ENCODE measurements at regions not wholly inside any gene's neighbourhood (a gene's known extent, or its start where the extent isn't known, plus 50 kb on each side); places are given as distances from the start of the nearest gene placed in this dataset.

DNA sequence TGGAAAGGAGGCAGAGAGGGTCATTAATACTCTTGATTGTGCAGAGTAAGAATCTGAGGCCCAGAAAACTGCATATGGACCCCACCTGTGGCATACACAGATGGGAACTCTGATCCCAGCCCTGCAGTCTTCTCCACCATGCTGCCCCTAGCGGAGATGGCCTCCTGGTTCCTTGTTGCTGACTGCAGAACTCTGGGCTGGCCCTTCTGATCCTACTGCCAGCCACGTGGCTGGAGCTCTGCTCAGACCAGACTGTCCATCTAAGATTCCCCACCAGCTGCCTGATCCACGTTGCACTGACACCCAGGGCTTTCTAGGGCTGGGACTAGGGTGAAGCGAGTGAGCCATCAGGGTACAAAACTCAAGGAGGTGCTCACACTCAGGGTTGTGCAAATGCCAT, 245.7 kb upstream of the NR4A3 start:
- Mint-ChIP-seq H3K4me1 (ENCODE audit: low read depth) (no peaks in the 10 kb centered on the region), H3K27me3 (peaks cover 3% of the 10 kb centered on the region), H3K36me3 (ENCODE audit: low read depth) (no peaks in the 10 kb centered on the region), H3K27ac (no peak overlapping the region), H3K4me3 (no peak overlapping the region), H3K9me3 (no peaks in the 10 kb centered on the region)
- DNase-seq: no peak

DNA sequence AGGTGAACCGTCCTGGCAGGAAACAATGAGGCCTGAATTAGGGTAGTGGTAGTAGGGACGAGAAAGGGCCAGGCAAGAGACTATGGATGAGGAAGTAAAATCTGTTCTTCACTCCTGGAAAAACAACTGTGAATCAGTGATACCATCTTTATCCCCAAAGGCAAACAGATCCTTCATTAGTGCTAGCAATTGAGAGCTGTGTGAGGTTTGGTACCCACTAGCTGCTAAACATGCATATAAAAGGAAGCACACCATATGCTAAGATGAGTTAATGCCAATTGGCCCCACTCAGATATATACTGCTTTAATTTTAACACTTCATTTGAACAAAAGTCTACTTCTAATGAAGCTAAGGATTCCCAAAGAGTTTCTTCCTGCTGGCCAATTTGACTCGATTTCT, 244.8 kb upstream of the NR4A3 start:
- H3K27ac Mint-ChIP-seq: no peak overlapping the region
- H3K9me3 Mint-ChIP-seq: no peaks in the 10 kb centered on the region
- no peak overlapping the region for H3K4me3 Mint-ChIP-seq
- no peaks in the 10 kb centered on the region for H3K4me1 Mint-ChIP-seq (ENCODE audit: low read depth)
- no peaks in the 10 kb centered on the region for H3K27me3 Mint-ChIP-seq
- no peak for DNase-seq
- H3K36me3 Mint-ChIP-seq (ENCODE audit: low read depth): no peaks in the 10 kb centered on the region

DNA sequence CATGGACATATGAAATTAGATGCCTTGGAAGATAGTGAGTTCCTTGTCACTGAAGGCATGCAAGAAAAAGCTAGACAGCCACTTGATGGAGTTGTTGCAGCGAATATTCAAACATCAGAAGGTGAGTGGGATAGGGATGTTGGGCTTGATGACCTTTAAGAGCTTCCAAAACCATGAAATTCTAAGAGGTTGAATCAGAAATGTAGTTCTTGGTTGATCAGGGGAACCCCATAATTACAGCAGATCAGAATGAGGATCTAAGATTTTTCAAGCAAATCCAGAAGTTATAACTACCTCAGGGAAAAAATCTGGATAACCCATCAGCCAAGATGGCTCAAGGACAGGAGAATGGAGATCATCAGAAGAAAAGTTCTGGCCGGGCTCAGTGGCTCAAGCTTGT, 244.3 kb upstream of the NR4A3 start:
- Mint-ChIP-seq H3K9me3 (no peaks in the 10 kb centered on the region), H3K4me1 (ENCODE audit: low read depth) (no peaks in the 10 kb centered on the region), H3K27ac (no peak overlapping the region), H3K27me3 (no peaks in the 10 kb centered on the region), H3K36me3 (ENCODE audit: low read depth) (no peaks in the 10 kb centered on the region), H3K4me3 (no peak overlapping the region)
- no peak for DNase-seq

DNA sequence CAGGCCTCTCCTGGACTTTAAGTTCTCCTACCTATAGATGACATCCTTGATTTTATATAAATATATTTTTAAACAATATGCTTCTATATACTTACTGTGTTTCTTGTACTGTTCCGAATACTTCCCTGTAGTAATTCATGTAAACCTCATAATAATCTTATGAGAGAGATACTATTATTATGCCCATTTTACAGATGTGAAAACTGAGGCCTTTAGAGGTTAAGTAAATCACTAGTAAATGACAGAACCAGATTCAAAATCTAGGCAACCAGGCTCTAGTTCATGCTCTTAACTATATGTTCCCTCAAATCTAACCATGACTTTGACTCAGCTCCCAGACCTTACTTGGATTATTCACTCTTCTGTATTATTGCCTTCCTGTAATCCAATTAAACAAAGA, 243.0 kb upstream of the NR4A3 start:
- no peaks in the 10 kb centered on the region for H3K36me3 Mint-ChIP-seq (ENCODE audit: low read depth)
- H3K4me1 Mint-ChIP-seq (ENCODE audit: low read depth): no peaks in the 10 kb centered on the region
- no peaks in the 10 kb centered on the region for H3K9me3 Mint-ChIP-seq
- DNase-seq: no peak
- no peak overlapping the region for H3K27ac Mint-ChIP-seq
- H3K27me3 Mint-ChIP-seq: peaks cover 8% of the 10 kb centered on the region
- H3K4me3 Mint-ChIP-seq: no peak overlapping the region

DNA sequence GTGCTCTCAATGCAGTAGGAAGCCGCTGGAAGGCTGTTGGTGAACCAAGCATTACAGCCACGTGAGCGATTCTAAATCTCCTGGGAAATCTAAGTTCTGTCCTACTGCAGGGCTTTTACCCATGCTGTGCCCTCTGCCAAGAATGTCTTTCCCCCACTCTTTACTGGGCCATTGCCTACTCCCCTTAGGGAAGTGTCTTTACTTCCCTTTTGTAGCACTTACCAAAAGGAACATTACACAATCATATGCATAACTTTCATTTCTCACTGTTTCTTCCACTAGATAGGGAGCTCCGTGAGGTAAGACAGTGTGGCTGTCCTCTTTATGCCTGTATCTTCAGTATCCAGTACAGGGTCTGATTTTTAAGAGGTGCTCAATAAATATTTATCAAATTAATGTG, 241.7 kb upstream of the NR4A3 start:
- Mint-ChIP-seq H3K9me3 (no peaks in the 10 kb centered on the region), H3K36me3 (ENCODE audit: low read depth) (no peaks in the 10 kb centered on the region), H3K27me3 (peaks cover 12% of the 10 kb centered on the region), H3K27ac (no peak overlapping the region), H3K4me3 (no peak overlapping the region), H3K4me1 (ENCODE audit: low read depth) (no peaks in the 10 kb centered on the region)
- no peak for DNase-seq

DNA sequence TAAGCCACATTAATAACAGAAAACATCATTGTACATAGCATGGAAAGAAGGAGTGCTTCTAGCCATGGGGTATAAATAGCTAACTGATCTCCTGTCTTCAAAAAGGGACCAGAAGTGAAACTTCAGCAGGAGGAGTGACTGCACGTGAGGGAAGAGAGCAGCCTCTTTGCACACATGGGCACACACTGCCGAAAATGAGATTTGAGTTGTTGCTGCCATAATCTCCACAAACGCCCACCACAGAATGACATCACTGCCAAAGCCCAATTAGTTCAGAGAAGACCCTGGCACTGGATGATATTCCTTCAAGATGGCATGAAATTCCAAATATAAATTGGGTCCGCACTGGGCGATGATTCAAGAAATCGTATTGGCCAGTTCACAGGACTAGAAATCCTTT, 238.9 kb upstream of the NR4A3 start:
- no peak overlapping the region for H3K4me3 Mint-ChIP-seq
- H3K27me3 Mint-ChIP-seq: peaks cover 18% of the 10 kb centered on the region
- no peaks in the 10 kb centered on the region for H3K36me3 Mint-ChIP-seq (ENCODE audit: low read depth)
- H3K4me1 Mint-ChIP-seq (ENCODE audit: low read depth): no peaks in the 10 kb centered on the region
- no peak for DNase-seq
- H3K9me3 Mint-ChIP-seq: no peaks in the 10 kb centered on the region
- no peak overlapping the region for H3K27ac Mint-ChIP-seq

DNA sequence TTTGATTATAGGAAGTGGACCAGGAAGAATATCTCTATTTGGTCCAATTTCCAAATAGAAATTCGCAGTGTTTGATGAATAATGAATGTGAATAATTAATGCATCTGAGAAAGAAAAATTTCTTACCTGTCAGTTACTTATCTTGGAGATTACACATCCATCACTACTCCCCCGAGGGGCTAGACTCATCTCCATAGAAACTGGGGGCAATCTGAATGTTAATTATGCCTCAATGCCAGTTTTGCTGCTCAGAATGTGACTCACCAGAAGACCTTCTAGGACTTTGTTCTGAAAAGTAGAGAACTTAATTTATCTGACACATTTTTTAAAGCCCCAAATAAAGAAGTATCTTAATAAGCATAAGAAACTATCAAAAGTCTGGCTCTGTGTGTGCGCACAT, 233.4 kb upstream of the NR4A3 start:
- no peaks in the 10 kb centered on the region for H3K9me3 Mint-ChIP-seq

DNA sequence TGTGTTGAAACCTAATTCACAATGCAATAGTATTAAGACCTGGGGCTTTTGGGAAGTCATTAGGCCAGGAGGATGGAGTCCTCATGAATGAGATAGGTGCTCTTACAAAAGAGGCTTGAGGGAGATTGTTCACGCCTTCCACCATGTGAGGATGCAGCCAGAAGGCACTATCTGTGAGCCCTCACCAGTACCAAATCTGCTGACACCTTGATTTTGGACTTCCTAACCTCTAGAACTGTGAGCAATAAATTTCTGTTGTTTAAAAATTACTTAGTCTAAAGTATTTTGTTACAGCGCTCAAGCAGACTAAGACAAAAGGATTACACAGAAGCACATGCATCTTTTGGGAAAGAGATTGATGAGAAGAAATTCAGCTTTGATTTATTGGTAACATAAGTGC, 232.9 kb upstream of the NR4A3 start:
- Mint-ChIP-seq H3K4me1 (ENCODE audit: low read depth) (no peaks in the 10 kb centered on the region), H3K27ac (no peak overlapping the region), H3K27me3 (peaks cover 23% of the 10 kb centered on the region), H3K4me3 (no peak overlapping the region), H3K36me3 (ENCODE audit: low read depth) (no peaks in the 10 kb centered on the region), H3K9me3 (no peaks in the 10 kb centered on the region)
- no peak for DNase-seq

More for the DNA sequence above, 233.4 kb upstream of the NR4A3 start:
- Mint-ChIP-seq H3K27me3 (peaks cover 27% of the 10 kb centered on the region), H3K36me3 (ENCODE audit: low read depth) (no peaks in the 10 kb centered on the region), H3K4me1 (ENCODE audit: low read depth) (no peaks in the 10 kb centered on the region), H3K27ac (no peak overlapping the region), H3K4me3 (no peak overlapping the region)
- DNase-seq: no peak

DNA sequence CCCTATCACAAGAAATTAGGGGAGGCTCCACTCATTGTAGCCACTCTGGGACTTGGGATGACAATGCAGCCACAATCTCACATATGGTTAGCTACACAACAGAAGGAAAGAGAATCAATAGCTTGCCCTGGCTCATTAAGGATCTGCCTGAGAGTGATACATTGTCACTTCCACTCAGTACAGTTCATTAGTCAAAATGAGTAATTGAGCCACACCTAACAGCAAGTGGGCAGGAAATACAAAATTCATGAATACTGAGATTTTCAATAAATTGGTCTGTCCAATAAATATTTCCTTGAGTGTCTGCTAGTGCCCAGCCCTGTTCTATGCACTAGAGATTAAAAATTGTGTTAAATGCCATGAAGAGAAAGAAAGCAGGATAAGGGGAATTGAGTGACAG, 231.3 kb upstream of the NR4A3 start:
- Mint-ChIP-seq H3K4me1 (ENCODE audit: low read depth) (no peaks in the 10 kb centered on the region), H3K27ac (no peak overlapping the region), H3K27me3 (peaks cover 27% of the 10 kb centered on the region), H3K9me3 (no peaks in the 10 kb centered on the region), H3K36me3 (ENCODE audit: low read depth) (no peaks in the 10 kb centered on the region), H3K4me3 (no peak overlapping the region)
- DNase-seq: no peak

DNA sequence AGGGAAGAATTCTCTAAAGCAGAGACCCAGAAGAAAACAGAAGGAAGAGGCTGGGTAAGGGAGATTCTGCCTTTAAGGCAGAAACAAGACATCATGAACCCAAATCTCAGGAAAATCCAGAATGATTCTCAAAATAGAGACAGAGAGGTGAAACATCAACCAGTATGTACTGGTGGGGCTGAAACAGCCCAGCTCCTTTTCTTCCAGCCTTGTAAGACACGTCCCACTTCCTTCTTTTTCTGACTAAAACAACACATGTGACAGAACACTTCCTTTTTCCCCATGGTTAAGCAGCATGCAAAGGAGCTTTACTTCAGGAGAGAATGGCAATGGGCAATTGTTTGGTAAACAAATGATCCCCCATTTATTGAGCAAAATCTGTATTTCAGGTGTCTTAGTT, 230.8 kb upstream of the NR4A3 start:
- no peaks in the 10 kb centered on the region for H3K9me3 Mint-ChIP-seq
- H3K27ac Mint-ChIP-seq: no peak overlapping the region
- peaks cover 2% of the 10 kb centered on the region for H3K4me1 Mint-ChIP-seq (ENCODE audit: low read depth)
- H3K36me3 Mint-ChIP-seq (ENCODE audit: low read depth): no peaks in the 10 kb centered on the region
- DNase-seq: no peak
- H3K27me3 Mint-ChIP-seq: peaks cover 27% of the 10 kb centered on the region
- no peak overlapping the region for H3K4me3 Mint-ChIP-seq

DNA sequence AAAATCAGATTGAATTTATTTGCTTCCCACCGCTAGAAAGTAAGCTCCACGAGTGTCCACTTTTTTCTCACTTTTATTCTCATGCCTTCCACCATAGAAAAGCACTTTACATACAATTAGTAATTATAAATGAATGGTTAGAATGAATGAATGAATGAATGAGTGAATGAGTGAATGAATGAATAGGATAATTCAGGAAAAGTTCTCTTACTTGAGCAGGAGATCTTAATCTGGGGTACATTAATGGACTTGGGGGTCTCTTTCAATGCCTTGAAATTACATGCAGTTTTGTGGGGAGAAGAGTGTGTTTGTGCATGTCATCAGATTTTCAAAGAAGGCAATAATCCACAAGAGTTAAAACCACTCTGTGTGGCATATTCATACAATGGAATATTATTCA, 229.9 kb upstream of the NR4A3 start:
- Mint-ChIP-seq H3K36me3 (ENCODE audit: low read depth) (no peaks in the 10 kb centered on the region), H3K27ac (no peak overlapping the region), H3K9me3 (no peaks in the 10 kb centered on the region), H3K4me1 (ENCODE audit: low read depth) (peaks cover 2% of the 10 kb centered on the region), H3K27me3 (peaks cover 24% of the 10 kb centered on the region), H3K4me3 (no peak overlapping the region)
- no peak for DNase-seq

DNA sequence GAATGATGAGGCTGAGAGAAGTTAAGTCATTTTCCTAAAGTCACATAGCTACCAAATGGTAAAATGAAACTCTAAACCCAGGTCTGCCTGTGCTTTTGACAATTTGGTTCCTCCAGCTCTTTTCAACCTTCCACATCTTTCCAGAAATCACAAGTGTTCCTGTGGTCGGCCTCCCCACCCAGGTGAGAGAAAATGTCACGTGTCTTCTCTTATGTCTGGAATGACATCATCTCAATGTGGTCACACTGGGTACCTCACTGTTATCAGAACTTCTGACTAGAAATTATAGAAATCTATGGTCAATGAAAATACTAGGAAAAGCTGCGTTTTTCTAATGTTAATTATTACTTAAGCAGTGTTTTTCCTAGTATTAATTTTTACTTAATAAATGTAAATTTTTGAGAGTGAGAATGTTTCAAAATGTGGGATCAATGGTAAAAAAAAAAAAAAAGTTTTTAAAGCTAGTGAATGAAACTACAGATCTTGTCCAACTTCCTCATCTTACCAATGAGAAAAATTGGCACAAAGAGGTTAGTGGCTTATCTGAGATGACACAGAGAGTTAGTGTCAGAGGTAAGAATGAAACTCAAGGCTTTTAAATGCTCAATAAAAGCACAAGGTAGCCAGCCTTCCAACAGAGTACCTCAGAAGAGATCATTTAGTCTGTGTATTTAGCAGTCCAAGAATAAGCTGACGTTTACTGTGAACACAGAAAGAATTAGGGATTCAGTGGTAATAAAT, 228.7 kb upstream of the NR4A3 start:
- Mint-ChIP-seq H3K4me1 (ENCODE audit: low read depth) (peaks cover 2% of the 10 kb centered on the region), H3K4me3 (no peak overlapping the region), H3K27me3 (peaks cover 24% of the 10 kb centered on the region), H3K36me3 (ENCODE audit: low read depth) (no peaks in the 10 kb centered on the region), H3K9me3 (no peaks in the 10 kb centered on the region), H3K27ac (no peak overlapping the region)
- no peak for DNase-seq

DNA sequence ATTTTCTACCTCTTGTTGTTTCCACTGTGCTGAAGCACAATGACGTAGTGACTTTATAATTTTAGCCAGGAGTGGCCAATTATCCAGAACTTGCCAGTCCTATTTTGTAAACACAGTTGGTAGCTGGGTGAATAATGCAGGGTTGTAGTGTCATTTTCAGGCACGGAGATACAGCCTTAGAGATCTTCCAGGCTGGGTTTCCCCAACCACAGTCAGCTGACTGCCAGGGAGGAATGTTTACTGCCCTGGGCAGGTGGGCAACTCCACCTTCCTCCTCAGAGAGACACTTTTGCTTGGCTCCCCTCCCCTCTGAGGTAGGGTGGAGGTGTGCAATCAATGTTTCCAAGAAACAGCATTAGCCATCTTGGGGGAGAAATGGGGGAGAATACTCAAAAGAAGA, 228.1 kb upstream of the NR4A3 start:
- no peaks in the 10 kb centered on the region for H3K9me3 Mint-ChIP-seq
- no peak for DNase-seq
- peaks cover 2% of the 10 kb centered on the region for H3K4me1 Mint-ChIP-seq (ENCODE audit: low read depth)
- H3K36me3 Mint-ChIP-seq (ENCODE audit: low read depth): no peaks in the 10 kb centered on the region
- H3K27me3 Mint-ChIP-seq: peaks cover 24% of the 10 kb centered on the region
- no peak overlapping the region for H3K27ac Mint-ChIP-seq
- H3K4me3 Mint-ChIP-seq: no peak overlapping the region

DNA sequence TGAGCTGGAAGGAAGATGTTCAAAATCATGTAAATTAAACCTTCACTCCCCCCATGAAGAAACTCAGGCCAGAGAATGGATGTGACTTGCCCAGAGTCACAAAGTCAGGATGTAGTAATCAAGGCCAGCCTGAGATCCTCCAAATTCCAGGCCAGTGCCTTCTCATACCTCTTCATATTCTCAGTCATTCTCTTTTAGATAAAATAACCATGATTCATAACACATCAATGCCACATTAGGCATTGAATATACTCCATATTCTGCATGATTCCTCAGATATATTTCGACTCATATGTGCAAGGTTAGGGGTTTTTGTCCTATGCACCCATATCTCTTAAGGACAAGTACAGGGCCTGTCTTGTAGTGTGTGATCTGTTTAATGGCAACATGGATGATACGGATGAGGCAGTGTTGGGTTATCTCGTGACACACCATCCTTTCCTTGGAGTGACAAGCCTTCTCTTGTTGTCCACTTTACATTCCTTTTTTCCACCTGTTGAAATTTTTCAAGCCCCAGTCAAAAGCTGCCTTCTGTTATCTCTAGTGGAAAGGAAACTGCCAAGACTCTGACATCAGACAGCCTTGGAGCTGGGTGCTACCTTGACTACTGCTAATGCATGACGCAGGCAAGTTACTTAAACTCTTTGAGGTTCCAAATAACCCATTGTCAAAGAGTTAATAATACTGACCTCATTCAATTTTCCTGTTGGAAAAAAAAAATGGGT, 227.5 kb upstream of the NR4A3 start:
- no peak overlapping the region for H3K4me3 Mint-ChIP-seq
- H3K9me3 Mint-ChIP-seq: no peaks in the 10 kb centered on the region
- H3K27ac Mint-ChIP-seq: no peak overlapping the region
- H3K36me3 Mint-ChIP-seq (ENCODE audit: low read depth): no peaks in the 10 kb centered on the region
- H3K4me1 Mint-ChIP-seq (ENCODE audit: low read depth): peaks cover 2% of the 10 kb centered on the region
- DNase-seq: no peak
- peaks cover 24% of the 10 kb centered on the region for H3K27me3 Mint-ChIP-seq

DNA sequence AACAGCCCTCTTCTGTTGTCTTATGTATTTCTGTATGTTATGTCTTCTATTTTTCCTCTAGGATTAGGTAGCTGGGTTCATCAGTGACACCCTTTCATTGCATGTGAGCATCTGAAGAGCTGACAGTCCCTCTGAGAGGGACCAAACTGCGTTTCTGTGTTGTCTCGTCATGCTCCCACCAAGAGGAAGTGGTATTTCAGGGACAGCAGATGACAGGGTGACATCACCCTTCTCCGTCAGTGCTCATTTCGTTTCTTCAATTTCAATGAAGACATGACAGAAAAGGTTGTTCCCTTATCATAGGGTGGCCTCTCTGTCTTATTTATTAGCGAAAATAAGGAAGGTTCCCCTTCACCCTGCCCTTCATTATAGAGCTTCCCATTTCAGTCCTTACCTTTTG, 225.9 kb upstream of the NR4A3 start:
- Mint-ChIP-seq H3K27me3 (peaks cover 17% of the 10 kb centered on the region), H3K4me1 (ENCODE audit: low read depth) (peaks cover 2% of the 10 kb centered on the region), H3K4me3 (no peak overlapping the region), H3K36me3 (ENCODE audit: low read depth) (no peaks in the 10 kb centered on the region), H3K9me3 (no peaks in the 10 kb centered on the region), H3K27ac (no peak overlapping the region)
- DNase-seq: no peak
